Tibial nerve (tissue), 4 donors: ENCODE measurements at regions not wholly inside any gene's neighbourhood (a gene's known extent, or its start where the extent isn't known, plus 50 kb on each side); places are given as distances from the start of the nearest gene placed in this dataset.

ENCODE experiments used
- DNase-seq, 2 donors: peaks; one replicate each; pipeline ENCODE4 v3.0.0-alpha.2; 2019; ENCODE audit warnings: low spot score in 2 of 2
- H3K27ac ChIP-seq, 4 donors: fragments of 200-600 bp; sonication (generic) in 3 of 4; one replicate each; pipeline ENCODE4 v1.5.1; 2017 to 2019; ENCODE audit warnings: mild to moderate bottlenecking in 1 of 4
- H3K27me3 ChIP-seq, 2 donors: fragments of 200-600 bp; sonication (generic) in 1 of 2; one replicate each; pipeline versions ENCODE4 v1.5.1 to v1.6.0; 2017 to 2019
- H3K36me3 ChIP-seq, 3 donors: fragments of 200-600 bp; sonication (generic); one replicate each; pipeline ENCODE4 v1.5.1; 2018 to 2019
- H3K4me1 ChIP-seq, 4 donors: fragments of 200-600 bp; sonication (generic) in 3 of 4; one replicate each; pipeline ENCODE4 v1.5.1; 2017 to 2019
- H3K4me3 ChIP-seq, 4 donors: fragments of 200-600 bp; sonication (generic) in 3 of 4; one replicate each; pipeline ENCODE4 v1.5.1; 2017 to 2019; ENCODE audit warnings: mild to moderate bottlenecking in 1 of 4, moderate library complexity in 1 of 4
- H3K9me3 ChIP-seq, 4 donors: fragments of 200-600 bp; sonication (generic) in 3 of 4; one replicate each; pipeline ENCODE4 v1.5.1; 2017 to 2019
- EP300 ChIP-seq, 2 donors: sonication (generic); formaldehyde crosslinking; IDR thresholded peaks; one replicate each; pipeline ENCODE4 v1.6.1; 2017; ENCODE audit warnings: antibody characterized with exemption in 2 of 2, mild to moderate bottlenecking in 1 of 2
- POLR2A ChIP-seq, 2 donors: fragments of 450-650 bp; IDR thresholded peaks; one replicate each; pipeline ENCODE4 v1.6.1; 2017; ENCODE audit warnings: antibody characterized with exemption in 2 of 2, mild to moderate bottlenecking in 2 of 2, moderate library complexity in 2 of 2
- WGBS, 2 donors: methylation state at CpG; one replicate each; pipeline ENCODE4 v1.1.5; 2018; 5-methylcytosine and 5-hydroxymethylcytosine counted together
- TF ChIP-seq, protein P1 (sequence below), 5 experiments: fragments of 200-600 bp in 3 of 5; fragments of 450-650 bp in 2 of 5; sonication (generic) in 3 of 5; IDR thresholded peaks; one replicate each; pipeline ENCODE4 v1.5.1; 2016 to 2019; ENCODE audit warnings: antibody characterized with exemption in 5 of 5, mild to moderate bottlenecking in 3 of 5, moderate library complexity in 2 of 5

GRCh38 chr6:118382126-118382525 is 166.0 kb upstream of the PLN start:
- H3K9me3 ChIP-seq: no peaks in the 10 kb centered on the region
- no peak overlapping the region for H3K27ac ChIP-seq
- H3K4me3 ChIP-seq: no peak overlapping the region
- H3K36me3 ChIP-seq: no peaks in the 10 kb centered on the region
- DNase-seq: no peak
- 75 to 85% methylated on average over 3 of the region's 3 CpGs for WGBS, 2 donors
- H3K27me3 ChIP-seq: no peaks in the 10 kb centered on the region
- TF ChIP-seq POLR2A (IDR thresholded peaks at IDR 0.05): no peak
- TF ChIP-seq, protein P1, sequence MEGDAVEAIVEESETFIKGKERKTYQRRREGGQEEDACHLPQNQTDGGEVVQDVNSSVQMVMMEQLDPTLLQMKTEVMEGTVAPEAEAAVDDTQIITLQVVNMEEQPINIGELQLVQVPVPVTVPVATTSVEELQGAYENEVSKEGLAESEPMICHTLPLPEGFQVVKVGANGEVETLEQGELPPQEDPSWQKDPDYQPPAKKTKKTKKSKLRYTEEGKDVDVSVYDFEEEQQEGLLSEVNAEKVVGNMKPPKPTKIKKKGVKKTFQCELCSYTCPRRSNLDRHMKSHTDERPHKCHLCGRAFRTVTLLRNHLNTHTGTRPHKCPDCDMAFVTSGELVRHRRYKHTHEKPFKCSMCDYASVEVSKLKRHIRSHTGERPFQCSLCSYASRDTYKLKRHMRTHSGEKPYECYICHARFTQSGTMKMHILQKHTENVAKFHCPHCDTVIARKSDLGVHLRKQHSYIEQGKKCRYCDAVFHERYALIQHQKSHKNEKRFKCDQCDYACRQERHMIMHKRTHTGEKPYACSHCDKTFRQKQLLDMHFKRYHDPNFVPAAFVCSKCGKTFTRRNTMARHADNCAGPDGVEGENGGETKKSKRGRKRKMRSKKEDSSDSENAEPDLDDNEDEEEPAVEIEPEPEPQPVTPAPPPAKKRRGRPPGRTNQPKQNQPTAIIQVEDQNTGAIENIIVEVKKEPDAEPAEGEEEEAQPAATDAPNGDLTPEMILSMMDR (IDR thresholded peaks at IDR 0.05): no peak
- TF ChIP-seq EP300 (IDR thresholded peaks at IDR 0.05): no peak
- no peaks in the 10 kb centered on the region for H3K4me1 ChIP-seq

DNA sequence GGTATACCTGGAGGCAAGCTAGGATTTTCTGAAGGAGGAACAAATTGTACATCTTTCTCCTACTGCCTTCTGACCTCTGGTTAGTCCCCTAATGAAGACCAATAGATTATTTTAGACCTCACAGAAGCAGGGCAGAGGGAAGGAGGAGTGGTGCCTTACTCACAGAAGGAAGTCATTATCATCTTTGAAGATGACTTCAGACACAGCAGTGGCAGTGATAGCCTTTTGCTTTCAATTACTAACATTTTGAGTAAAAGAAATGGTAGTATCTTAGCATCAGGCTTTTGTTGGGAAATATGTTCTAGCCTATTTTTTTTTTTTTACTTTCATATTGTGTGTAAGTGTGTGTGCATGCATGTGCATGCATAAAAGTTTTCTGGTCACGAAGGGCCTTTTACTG is 164.2 kb upstream of the PLN start:
- no peak overlapping the region for H3K27ac ChIP-seq
- no peaks in the 10 kb centered on the region for H3K4me1 ChIP-seq
- no peaks in the 10 kb centered on the region for H3K9me3 ChIP-seq
- DNase-seq: no peak
- H3K36me3 ChIP-seq: no peaks in the 10 kb centered on the region
- no peak overlapping the region for H3K4me3 ChIP-seq
- H3K27me3 ChIP-seq: no peaks in the 10 kb centered on the region
- TF ChIP-seq EP300 (IDR thresholded peaks at IDR 0.05): no peak
- TF ChIP-seq, protein P1 (IDR thresholded peaks at IDR 0.05): no peak
- WGBS, 2 donors: 72 to 73% methylated on average over 1 of the region's 1 CpG

- no peaks in the 10 kb centered on the region for H3K9me3 ChIP-seq
- H3K4me1 ChIP-seq: no peaks in the 10 kb centered on the region
- no peak overlapping the region for H3K27ac ChIP-seq
- no peak overlapping the region for H3K4me3 ChIP-seq
- no peaks in the 10 kb centered on the region for H3K27me3 ChIP-seq
- 92 to 98% methylated on average over 1 of the region's 1 CpG for WGBS, 2 donors
- TF ChIP-seq POLR2A (IDR thresholded peaks at IDR 0.05) (no peak), EP300 (IDR thresholded peaks at IDR 0.05) (no peak)
- TF ChIP-seq, protein P1 (IDR thresholded peaks at IDR 0.05): no peak
- no peaks in the 10 kb centered on the region for H3K36me3 ChIP-seq
- DNase-seq: no peak
Observed at GRCh38 chr6:118386975-118387374, 161.1 kb upstream of the PLN start.

GRCh38 chr6:118387921-118388701 is 160.0 kb upstream of the PLN start:
- Histone ChIP-seq H3K4me3 (no peak overlapping the region), H3K36me3 (no peaks in the 10 kb centered on the region), H3K9me3 (no peaks in the 10 kb centered on the region), H3K4me1 (no peaks in the 10 kb centered on the region), H3K27ac (no peak overlapping the region), H3K27me3 (no peaks in the 10 kb centered on the region)
- no peak for DNase-seq
- TF ChIP-seq EP300 (IDR thresholded peaks at IDR 0.05): no peak
- TF ChIP-seq POLR2A (IDR thresholded peaks at IDR 0.05): no peak
- TF ChIP-seq, protein P1 (IDR thresholded peaks at IDR 0.05): no peak
- WGBS, 2 donors: 25 to 26% methylated on average over 7 of the region's 7 CpGs

- Histone ChIP-seq H3K4me3 (no peak overlapping the region), H3K36me3 (no peaks in the 10 kb centered on the region), H3K9me3 (no peaks in the 10 kb centered on the region), H3K27ac (no peak overlapping the region), H3K27me3 (no peaks in the 10 kb centered on the region), H3K4me1 (no peaks in the 10 kb centered on the region)
- TF ChIP-seq POLR2A (IDR thresholded peaks at IDR 0.05) (no peak), EP300 (IDR thresholded peaks at IDR 0.05) (no peak)
- TF ChIP-seq, protein P1 (IDR thresholded peaks at IDR 0.05): no peak
- WGBS, 2 donors: 91 to 95% methylated on average over 7 of the region's 7 CpGs
- DNase-seq: no peak
Observed at GRCh38 chr6:118391086-118391485, 157.0 kb upstream of the PLN start.
